PC-9 (cell line): ENCODE measurements at regions not wholly inside any gene's neighbourhood (a gene's known extent, or its start where the extent isn't known, plus 50 kb on each side); places are given as distances from the start of the nearest gene placed in this dataset.

Experiments used
- BruUV-seq: library from RNA; stranded (reverse); fragments of 400-500 nt; replicated peaks from 2 replicates; lab custom pipeline; 2021; lab: Mats Ljungman, UMichigan
- CTCF ChIA-PET: fragments of 300-600 bp; sonication (Branson Sonifier 250); formaldehyde crosslinking; loops from one replicate; lab custom pipeline; 2022; ENCODE audit warnings: antibody characterized with exemption; lab: Charles Lee
- POLR2A ChIA-PET: fragments of 300-600 bp; sonication (Branson Sonifier 250); formaldehyde crosslinking; loops from one replicate; lab custom pipeline; 2022; ENCODE audit warnings: antibody characterized with exemption; ENCODE audit not compliant: unreplicated experiment; lab: Charles Lee
- DNase-seq, 2 experiments: peaks; one replicate each; pipeline versions ENCODE4 v3.0.0 to v3.0.0-alpha.2; 2015 to 2022; ENCODE audit warnings: mixed read lengths in 1 of 2
- H2AFZ ChIP-seq: fragments of 200-600 bp; sonication (generic); 2 replicates; pipeline ENCODE4 v1.8.1; 2017; ENCODE audit warnings: antibody characterized with exemption
- H3F3A ChIP-seq: fragments of 200-600 bp; sonication (generic); 2 replicates; pipeline ENCODE4 v1.8.1; 2017; ENCODE audit warnings: antibody characterized with exemption, mild to moderate bottlenecking, low read depth; ENCODE audit not compliant: insufficient read depth
- H3K27ac ChIP-seq: fragments of 200-600 bp; sonication (generic); 2 replicates; pipeline ENCODE4 v1.6.1; 2016; ENCODE audit warnings: mixed run types
- H3K27me3 ChIP-seq: fragments of 200-600 bp; sonication (generic); 2 replicates; pipeline ENCODE4 v1.6.1; 2016; ENCODE audit warnings: low read depth, mixed run types; ENCODE audit not compliant: insufficient read depth
- H3K36me3 ChIP-seq: fragments of 200-600 bp; sonication (generic); 2 replicates; pipeline ENCODE4 v1.6.1; 2016; ENCODE audit warnings: low read depth, mixed run types
- H3K4me1 ChIP-seq: fragments of 200-600 bp; sonication (generic); replicated peaks from 2 replicates; pipeline ENCODE4 v1.6.1; 2016; ENCODE audit warnings: mixed run types; ENCODE audit not compliant: insufficient read depth
- H3K4me2 ChIP-seq: fragments of 200-600 bp; sonication (generic); 2 replicates; pipeline ENCODE4 v1.6.1; 2017; ENCODE audit warnings: mixed run types
- H3K4me3 ChIP-seq: fragments of 200-600 bp; sonication (generic); 2 replicates; pipeline ENCODE4 v1.6.1; 2016; ENCODE audit warnings: mixed run types
- H3K79me2 ChIP-seq: fragments of 200-600 bp; sonication (generic); 2 replicates; pipeline ENCODE4 v1.6.1; 2017; ENCODE audit warnings: low read depth, mixed run types
- H3K9me2 ChIP-seq: fragments of 200-600 bp; sonication (generic); 2 replicates; pipeline ENCODE4 v1.8.1; 2017; ENCODE audit warnings: mild to moderate bottlenecking; ENCODE audit not compliant: insufficient read depth
- H3K9me3 ChIP-seq: fragments of 200-600 bp; sonication (generic); 2 replicates; pipeline ENCODE4 v1.8.1; 2016; ENCODE audit warnings: low read depth; ENCODE audit not compliant: insufficient read depth
- H4K20me1 ChIP-seq: fragments of 200-600 bp; sonication (generic); 2 replicates; pipeline ENCODE4 v1.8.1; 2017; ENCODE audit not compliant: insufficient read depth
- CTCF ChIP-seq: fragments of 200-600 bp; sonication (generic); conservative IDR thresholded peaks from 2 replicates; pipeline ENCODE4 v1.6.1; 2017; ENCODE audit warnings: mixed run types, antibody characterized with exemption, mild to moderate bottlenecking, moderate library complexity
- EZH2 ChIP-seq: fragments of 200-600 bp; sonication (generic); IDR thresholded peaks from 2 replicates; pipeline ENCODE4 v1.8.0; 2017; ENCODE audit warnings: antibody characterized with exemption, low read depth
- intact Hi-C: fragments of 100-400 bp; cut with micrococcal nuclease; formaldehyde crosslinking; loops from one replicate; pipeline ENCODE4 v1.10.0; 2022; ENCODE audit not compliant: unreplicated experiment

GRCh38 chr10:129360046-129360445 lies 107.0 kb upstream of the MGMT start:
- H2AFZ ChIP-seq: no peak overlapping the region
- BruUV-seq: no TSS peak
- H3F3A ChIP-seq: no peaks in the 10 kb centered on the region
- CTCF ChIA-PET: no interaction called here
- no peaks in the 10 kb centered on the region for H3K79me2 ChIP-seq
- no peak for DNase-seq
- H3K4me3 ChIP-seq: no peak overlapping the region
- TF ChIP-seq CTCF (no peak), EZH2 (no peak)
- H3K4me1 ChIP-seq: no peaks in the 10 kb centered on the region
- H3K9me2 ChIP-seq: no peaks in the 10 kb centered on the region
- peaks cover 51% of the 10 kb centered on the region for H3K27me3 ChIP-seq
- H4K20me1 ChIP-seq: no peaks in the 10 kb centered on the region
- POLR2A ChIA-PET: no interaction called here
- no peaks in the 10 kb centered on the region for H3K36me3 ChIP-seq
- H3K4me2 ChIP-seq: no peak overlapping the region
- intact Hi-C loops: no loop called here
- no peaks in the 10 kb centered on the region for H3K9me3 ChIP-seq
- H3K27ac ChIP-seq: no peak overlapping the region

GRCh38 chr10:129361676-129362376 lies 105.2 kb upstream of the MGMT start:
- no peaks in the 10 kb centered on the region for H3K9me2 ChIP-seq
- H3K36me3 ChIP-seq: no peaks in the 10 kb centered on the region
- H2AFZ ChIP-seq: no peak overlapping the region
- H3K4me3 ChIP-seq: no peak overlapping the region
- no peaks in the 10 kb centered on the region for H3K79me2 ChIP-seq
- TF ChIP-seq EZH2: no peak
- POLR2A ChIA-PET: no interaction called here
- CTCF ChIA-PET: no interaction called here
- H3K9me3 ChIP-seq: no peaks in the 10 kb centered on the region
- intact Hi-C loops: no loop called here
- H3K27ac ChIP-seq: no peak overlapping the region
- no peak overlapping the region for H3K4me2 ChIP-seq
- H3F3A ChIP-seq: no peaks in the 10 kb centered on the region
- peaks cover 57% of the 10 kb centered on the region for H3K27me3 ChIP-seq
- H4K20me1 ChIP-seq: no peaks in the 10 kb centered on the region
- H3K4me1 ChIP-seq: no peaks in the 10 kb centered on the region
- no peak for DNase-seq
- no TSS peak for BruUV-seq

GRCh38 chr10:129364949-129365348 lies 102.1 kb upstream of the MGMT start:
- Histone ChIP-seq H3K9me2 (no peaks in the 10 kb centered on the region), H3K36me3 (no peaks in the 10 kb centered on the region), H3K4me1 (no peaks in the 10 kb centered on the region), H3K79me2 (no peaks in the 10 kb centered on the region), H3K9me3 (no peaks in the 10 kb centered on the region), H2AFZ (no peak overlapping the region), H3K27ac (no peak overlapping the region), H3F3A (no peaks in the 10 kb centered on the region), H3K4me2 (no peak overlapping the region), H3K27me3 (peaks cover 65% of the 10 kb centered on the region), H3K4me3 (no peak overlapping the region), H4K20me1 (no peaks in the 10 kb centered on the region)
- no peak for DNase-seq
- POLR2A ChIA-PET: no interaction called here
- CTCF ChIA-PET: no interaction called here
- intact Hi-C loops: no loop called here
- no TSS peak for BruUV-seq
- no peak for TF ChIP-seq EZH2
- no peak for TF ChIP-seq CTCF
